CD8-positive, alpha-beta memory T cell (primary cell): ENCODE measurements at regions not wholly inside any gene's neighbourhood (a gene's known extent, or its start where the extent isn't known, plus 50 kb on each side); places are given as distances from the start of the nearest gene placed in this dataset.

Experiments used
- CTCF ChIA-PET: fragments of 350-600 bp; sonication (Branson Sonifier 250); formaldehyde crosslinking; loops from one replicate; lab custom pipeline; 2021; ENCODE audit warnings: antibody characterized with exemption; lab: Charles Lee
- POLR2A ChIA-PET: fragments of 350-600 bp; sonication (Branson Sonifier 250); formaldehyde crosslinking; loops from one replicate; lab custom pipeline; 2021; ENCODE audit warnings: antibody characterized with exemption; lab: Charles Lee
- DNase-seq, 5 donors: peaks; one replicate each; pipeline versions ENCODE4 v3.0.0 to v3.0.0-alpha.2; 2020 to 2022; ENCODE audit warnings: mixed read lengths in 1 of 5
- H3K27ac ChIP-seq: one replicate; pipeline ENCODE4 v1.7.0; 2013; ENCODE audit warnings: low read depth, mild to moderate bottlenecking, low read length, moderate library complexity
- H3K27me3 ChIP-seq: 2 replicates; pipeline ENCODE4 v1.7.0; 2013; ENCODE audit warnings: low read length, mild to moderate bottlenecking; ENCODE audit not compliant: insufficient read depth, poor library complexity, severe bottlenecking
- H3K36me3 ChIP-seq: 2 replicates; pipeline ENCODE4 v1.7.0; 2013; ENCODE audit warnings: mild to moderate bottlenecking, low read length, moderate library complexity; ENCODE audit not compliant: insufficient read depth
- H3K4me1 ChIP-seq: 2 replicates; pipeline ENCODE4 v1.7.0; 2013; ENCODE audit warnings: mild to moderate bottlenecking, low read length, moderate library complexity; ENCODE audit not compliant: insufficient read depth
- H3K4me3 ChIP-seq: 2 replicates; pipeline ENCODE4 v1.7.0; 2013; ENCODE audit warnings: mild to moderate bottlenecking, low read length
- H3K9me3 ChIP-seq: 2 replicates; pipeline ENCODE4 v1.7.0; 2013; ENCODE audit warnings: mild to moderate bottlenecking, low read length
- H3K27ac Mint-ChIP-seq, 8 donors: one replicate each; pipeline ENCODE4 v1.8.0; 2020 to 2021; ENCODE audit warnings: mixed read lengths in 8 of 8, mild to moderate bottlenecking in 6 of 8, inconsistent platforms in 3 of 8, moderate library complexity in 3 of 8
- H3K27me3 Mint-ChIP-seq, 2 donors: one replicate each; pipeline ENCODE4 v1.8.0; 2020 to 2021; ENCODE audit warnings: mixed read lengths in 2 of 2, mild to moderate bottlenecking in 1 of 2, moderate library complexity in 1 of 2
- H3K36me3 Mint-ChIP-seq, 3 donors: one replicate each; pipeline ENCODE4 v1.8.0; 2020 to 2021; ENCODE audit warnings: mixed read lengths in 3 of 3, inconsistent platforms in 1 of 3, mild to moderate bottlenecking in 1 of 3
- H3K4me1 Mint-ChIP-seq, 3 donors: one replicate each; pipeline ENCODE4 v1.8.0; 2020 to 2021; ENCODE audit warnings: mixed read lengths in 3 of 3, inconsistent platforms in 1 of 3, mild to moderate bottlenecking in 1 of 3
- H3K4me3 Mint-ChIP-seq, 7 donors: one replicate each; pipeline ENCODE4 v1.8.0; 2020 to 2021; ENCODE audit warnings: mixed read lengths in 7 of 7, mild to moderate bottlenecking in 6 of 7, moderate library complexity in 4 of 7, inconsistent platforms in 2 of 7
- H3K9me3 Mint-ChIP-seq, 5 donors: one replicate each; pipeline ENCODE4 v1.8.0; 2020 to 2022; ENCODE audit warnings: mixed read lengths in 5 of 5, mild to moderate bottlenecking in 3 of 5, moderate library complexity in 2 of 5, inconsistent platforms in 1 of 5

DNA sequence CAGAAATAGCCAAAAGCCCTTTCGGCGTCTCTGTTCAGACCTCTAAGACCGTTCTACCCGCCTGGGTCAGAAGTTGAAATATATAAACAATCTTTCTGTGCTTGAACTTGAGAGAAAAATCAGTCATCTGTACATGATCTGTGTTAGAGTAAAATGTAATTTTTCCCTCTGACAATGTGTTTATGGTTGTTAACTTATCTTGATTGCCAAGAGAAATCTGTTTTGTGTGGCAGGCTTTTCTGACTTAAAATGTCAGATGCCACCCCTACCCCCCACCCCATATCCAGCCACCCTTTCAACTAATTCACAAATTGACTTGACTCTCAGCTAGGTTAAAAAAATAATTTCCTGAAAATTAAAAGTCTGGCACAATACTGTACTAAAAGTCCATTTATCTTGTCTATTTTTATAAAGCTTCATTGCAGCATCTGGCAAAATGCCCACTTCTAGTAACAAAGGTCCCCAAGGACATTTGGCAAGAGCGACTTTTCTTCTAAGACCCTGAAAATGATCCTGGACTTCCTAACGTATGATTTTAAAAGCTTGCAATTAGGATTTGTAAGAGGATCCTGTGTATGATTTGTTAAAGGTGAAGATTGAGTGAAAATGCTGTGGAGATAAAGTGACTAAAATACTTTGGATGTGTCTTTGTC is 304.2 kb downstream of the EPHA4 start:
- Mint-ChIP-seq H3K9me3 (no peaks in the 10 kb centered on the region), H3K27ac (no peak overlapping the region), H3K4me1 (no peaks in the 10 kb centered on the region), H3K27me3 (peaks cover 0 to 37% of the 10 kb centered on the region in 2 donors), H3K36me3 (no peaks in the 10 kb centered on the region), H3K4me3 (no peak overlapping the region)
- Histone ChIP-seq H3K27me3 (no peaks in the 10 kb centered on the region), H3K9me3 (no peaks in the 10 kb centered on the region), H3K36me3 (no peaks in the 10 kb centered on the region), H3K27ac (no peak overlapping the region), H3K4me1 (no peaks in the 10 kb centered on the region), H3K4me3 (no peak overlapping the region)
- DNase-seq: no peak
- POLR2A ChIA-PET: no interaction called here
- CTCF ChIA-PET: no interaction called here

DNA sequence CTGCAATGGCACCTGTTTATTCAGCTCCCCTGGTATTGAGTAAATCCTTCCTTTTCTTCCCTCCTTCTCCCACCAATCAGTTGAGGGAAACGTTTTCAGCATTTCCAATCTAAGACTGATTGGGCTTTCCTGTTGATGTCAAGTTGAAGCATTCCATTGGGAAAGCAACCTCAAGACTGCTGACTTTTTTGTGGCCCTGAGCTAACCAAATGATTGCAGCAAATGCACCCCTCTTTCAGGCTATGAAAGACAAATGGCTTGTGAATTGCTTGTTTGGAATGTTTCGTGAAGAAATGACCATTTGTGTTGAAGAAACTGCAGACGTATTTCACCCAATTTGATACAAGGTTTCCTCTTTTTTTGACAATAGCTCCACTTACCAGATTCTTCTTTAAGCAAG is 303.5 kb downstream of the EPHA4 start:
- Histone ChIP-seq H3K27ac (no peak overlapping the region), H3K9me3 (no peaks in the 10 kb centered on the region), H3K36me3 (no peaks in the 10 kb centered on the region), H3K27me3 (no peaks in the 10 kb centered on the region), H3K4me1 (no peaks in the 10 kb centered on the region), H3K4me3 (no peak overlapping the region)
- CTCF ChIA-PET: no interaction called here
- POLR2A ChIA-PET: no interaction called here
- H3K4me3 Mint-ChIP-seq: no peak overlapping the region
- no peaks in the 10 kb centered on the region for H3K4me1 Mint-ChIP-seq
- peaks cover 0 to 40% of the 10 kb centered on the region in 2 donors for H3K27me3 Mint-ChIP-seq
- H3K36me3 Mint-ChIP-seq: no peaks in the 10 kb centered on the region
- no peaks in the 10 kb centered on the region for H3K9me3 Mint-ChIP-seq
- DNase-seq: no peak
- H3K27ac Mint-ChIP-seq: peak overlapping the region in 1 of 8 donors; percentile 19

DNA sequence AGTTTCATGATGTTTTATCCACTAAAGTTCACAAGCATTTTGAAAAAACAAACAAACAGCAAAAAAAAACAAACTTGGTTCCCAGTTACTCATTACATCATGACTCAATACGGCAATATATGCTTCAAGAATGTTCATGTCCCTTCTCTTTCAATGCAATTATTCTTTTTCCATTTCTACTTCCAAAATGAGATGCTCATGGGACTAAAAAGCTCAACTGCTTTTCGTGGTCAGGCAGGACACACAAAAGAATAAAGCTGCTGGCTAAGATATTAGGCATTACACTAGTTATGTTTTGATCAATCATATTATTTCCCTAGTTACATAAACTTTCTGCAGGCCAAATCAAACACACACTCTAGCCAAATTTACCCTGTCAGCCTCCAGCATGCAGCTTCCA is 301.3 kb downstream of the EPHA4 start:
- CTCF ChIA-PET: no interaction called here
- POLR2A ChIA-PET: no interaction called here

DNA sequence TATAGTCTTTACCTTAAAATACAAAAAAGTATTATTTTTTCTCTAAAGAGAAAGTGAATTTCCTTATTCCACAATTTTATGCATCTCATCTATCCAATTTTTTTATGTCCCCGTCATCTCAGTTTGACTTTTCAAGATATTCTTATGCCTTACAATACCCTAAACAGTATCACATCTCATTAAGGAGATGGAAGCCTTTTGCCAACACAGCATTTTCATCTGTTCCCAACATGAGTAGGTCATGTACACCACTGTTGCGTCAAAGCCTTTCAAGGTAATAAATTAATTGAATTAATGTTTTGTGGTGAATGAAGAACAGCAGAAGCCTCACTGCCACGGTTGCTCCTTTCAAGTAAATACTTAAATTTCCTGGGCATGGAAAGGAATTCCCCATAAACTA is 299.4 kb downstream of the EPHA4 start:
- POLR2A ChIA-PET: no interaction called here
- H3K27ac Mint-ChIP-seq: no peak overlapping the region
- H3K27me3 ChIP-seq: no peaks in the 10 kb centered on the region
- H3K4me1 ChIP-seq: no peaks in the 10 kb centered on the region
- no peak overlapping the region for H3K4me3 Mint-ChIP-seq
- H3K27me3 Mint-ChIP-seq: peaks cover 2 to 41% of the 10 kb centered on the region in 2 donors
- no peak overlapping the region for H3K27ac ChIP-seq
- no peak overlapping the region for H3K4me3 ChIP-seq
- H3K9me3 Mint-ChIP-seq: no peaks in the 10 kb centered on the region
- H3K36me3 Mint-ChIP-seq: no peaks in the 10 kb centered on the region
- H3K9me3 ChIP-seq: no peaks in the 10 kb centered on the region
- CTCF ChIA-PET: no interaction called here
- no peaks in the 10 kb centered on the region for H3K36me3 ChIP-seq
- no peaks in the 10 kb centered on the region for H3K4me1 Mint-ChIP-seq
- no peak for DNase-seq

More for the DNA sequence above, 301.3 kb downstream of the EPHA4 start:
- Histone ChIP-seq H3K4me1 (no peaks in the 10 kb centered on the region), H3K27me3 (no peaks in the 10 kb centered on the region), H3K4me3 (no peak overlapping the region), H3K27ac (no peak overlapping the region), H3K36me3 (no peaks in the 10 kb centered on the region), H3K9me3 (no peaks in the 10 kb centered on the region)
- H3K27me3 Mint-ChIP-seq: peaks cover 2 to 38% of the 10 kb centered on the region in 2 donors
- H3K9me3 Mint-ChIP-seq: no peaks in the 10 kb centered on the region
- no peak for DNase-seq
- no peaks in the 10 kb centered on the region for H3K4me1 Mint-ChIP-seq
- no peak overlapping the region for H3K27ac Mint-ChIP-seq
- H3K36me3 Mint-ChIP-seq: no peaks in the 10 kb centered on the region
- no peak overlapping the region for H3K4me3 Mint-ChIP-seq

DNA sequence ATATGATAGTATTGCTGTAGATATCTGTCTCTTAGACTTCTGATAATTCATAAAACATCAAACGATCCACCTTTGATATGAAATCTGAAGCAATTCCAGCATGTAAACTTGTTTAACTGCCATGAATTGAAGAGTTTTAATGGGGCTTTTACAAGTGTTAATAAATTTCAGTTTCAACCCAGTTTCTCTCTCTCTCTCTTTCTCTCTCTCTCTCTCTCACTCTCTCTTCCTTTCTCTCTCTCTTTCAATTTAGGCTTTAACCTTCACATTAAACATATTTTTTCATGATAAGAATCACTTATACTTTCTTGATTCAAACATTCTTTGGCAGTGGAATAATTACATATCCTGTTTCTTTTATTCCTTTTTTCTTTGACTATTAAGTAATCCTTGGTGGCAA is 296.1 kb downstream of the EPHA4 start:
- no peak overlapping the region for H3K4me3 ChIP-seq
- Mint-ChIP-seq H3K4me1 (no peaks in the 10 kb centered on the region), H3K36me3 (no peaks in the 10 kb centered on the region), H3K27ac (no peak overlapping the region), H3K9me3 (no peaks in the 10 kb centered on the region), H3K27me3 (peaks cover 2 to 23% of the 10 kb centered on the region in 2 donors), H3K4me3 (no peak overlapping the region)
- CTCF ChIA-PET: no interaction called here
- no peaks in the 10 kb centered on the region for H3K4me1 ChIP-seq
- H3K9me3 ChIP-seq: no peaks in the 10 kb centered on the region
- no peaks in the 10 kb centered on the region for H3K36me3 ChIP-seq
- H3K27me3 ChIP-seq: no peaks in the 10 kb centered on the region
- POLR2A ChIA-PET: no interaction called here
- DNase-seq: no peak
- H3K27ac ChIP-seq: no peak overlapping the region

DNA sequence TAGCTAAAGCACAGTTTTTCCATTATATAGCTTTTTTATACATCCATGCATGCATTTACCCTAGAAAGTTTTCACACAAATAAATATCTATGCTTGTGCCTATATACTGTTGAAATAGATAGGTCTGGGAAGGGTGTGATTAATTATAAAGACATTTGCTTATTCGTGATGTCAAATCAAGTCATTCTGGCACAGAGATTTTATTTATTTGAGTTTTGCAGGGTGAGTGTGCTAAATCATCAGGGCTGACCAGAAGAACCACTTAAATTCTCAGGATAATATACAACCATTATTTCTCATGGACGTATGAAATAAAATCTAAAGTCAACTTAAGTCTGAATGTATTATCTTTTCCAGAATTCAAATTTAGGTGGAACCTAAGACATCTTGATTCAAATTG is 295.5 kb downstream of the EPHA4 start:
- Histone ChIP-seq H3K4me3 (no peak overlapping the region), H3K9me3 (no peaks in the 10 kb centered on the region), H3K4me1 (no peaks in the 10 kb centered on the region), H3K27me3 (no peaks in the 10 kb centered on the region), H3K27ac (no peak overlapping the region), H3K36me3 (no peaks in the 10 kb centered on the region)
- no peak overlapping the region for H3K27ac Mint-ChIP-seq
- H3K4me1 Mint-ChIP-seq: no peaks in the 10 kb centered on the region
- DNase-seq: no peak
- peaks cover 2 to 18% of the 10 kb centered on the region in 2 donors for H3K27me3 Mint-ChIP-seq
- H3K36me3 Mint-ChIP-seq: no peaks in the 10 kb centered on the region
- H3K9me3 Mint-ChIP-seq: no peaks in the 10 kb centered on the region
- CTCF ChIA-PET: no interaction called here
- POLR2A ChIA-PET: no interaction called here
- H3K4me3 Mint-ChIP-seq: no peak overlapping the region

DNA sequence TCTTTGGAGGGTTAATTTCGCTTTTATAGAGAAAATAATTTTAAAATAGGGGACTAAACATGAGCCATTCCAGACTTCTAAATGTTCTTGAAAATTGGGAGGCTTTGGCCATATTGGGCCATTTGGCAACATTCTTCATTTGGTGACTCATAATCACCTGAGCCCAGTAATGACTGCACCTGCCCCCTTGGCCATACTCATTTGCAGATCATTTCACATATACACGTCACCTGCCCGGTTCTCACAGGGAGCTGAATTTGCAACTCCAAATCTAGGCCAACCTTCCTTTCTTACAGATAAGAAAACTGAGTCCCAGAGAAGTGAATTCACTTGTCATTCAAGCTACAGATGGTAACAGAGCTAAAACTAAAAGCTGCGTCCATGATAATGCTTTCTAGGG is 289.7 kb downstream of the EPHA4 start:
- no peaks in the 10 kb centered on the region for H3K9me3 ChIP-seq
- Mint-ChIP-seq H3K36me3 (no peaks in the 10 kb centered on the region), H3K4me1 (no peaks in the 10 kb centered on the region), H3K27me3 (peaks cover 1 to 25% of the 10 kb centered on the region in 2 donors), H3K4me3 (no peak overlapping the region), H3K9me3 (no peaks in the 10 kb centered on the region), H3K27ac (no peak overlapping the region)
- no peaks in the 10 kb centered on the region for H3K4me1 ChIP-seq
- no peak overlapping the region for H3K27ac ChIP-seq
- H3K27me3 ChIP-seq: no peaks in the 10 kb centered on the region
- no peak for DNase-seq
- CTCF ChIA-PET: no interaction called here
- POLR2A ChIA-PET: no interaction called here
- no peaks in the 10 kb centered on the region for H3K36me3 ChIP-seq
- no peak overlapping the region for H3K4me3 ChIP-seq

DNA sequence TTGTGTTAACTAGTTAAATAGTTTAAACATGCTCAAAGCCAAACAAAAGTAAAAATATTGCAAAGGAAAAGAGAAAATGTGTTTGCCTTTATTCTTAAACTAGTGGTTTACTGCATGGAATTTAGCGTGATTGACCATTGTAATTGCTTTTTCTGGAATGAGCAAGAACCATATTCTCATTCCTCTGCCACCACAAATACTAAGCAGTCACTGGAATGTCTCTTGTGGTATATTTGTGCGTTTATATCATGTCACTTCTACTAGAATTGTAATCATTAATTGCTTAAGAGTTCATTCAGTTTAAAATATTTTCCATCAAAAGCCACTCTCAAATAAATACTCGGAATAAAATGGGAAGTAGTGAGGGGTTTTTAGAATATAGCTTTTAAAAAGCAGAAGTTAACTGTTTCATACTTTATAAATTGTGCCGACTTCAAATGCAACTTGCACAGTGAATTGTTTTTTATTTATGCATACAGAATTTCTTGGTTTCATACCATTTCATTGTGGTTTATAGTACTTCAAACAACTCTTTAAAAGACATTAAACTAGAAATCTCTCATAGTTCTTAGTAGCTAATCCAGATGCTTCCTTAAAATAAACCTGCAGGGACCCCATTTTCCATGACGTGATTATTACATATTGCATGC is 288.1 kb downstream of the EPHA4 start:
- H3K9me3 Mint-ChIP-seq: no peaks in the 10 kb centered on the region
- ChIA-PET POLR2A (no interaction called here), CTCF (no interaction called here)
- H3K9me3 ChIP-seq: no peaks in the 10 kb centered on the region
- no peak overlapping the region for H3K27ac Mint-ChIP-seq
- H3K27me3 Mint-ChIP-seq: peaks cover 1 to 25% of the 10 kb centered on the region in 2 donors
- DNase-seq: no peak
- H3K4me3 Mint-ChIP-seq: no peak overlapping the region
- H3K4me3 ChIP-seq: no peak overlapping the region
- H3K36me3 Mint-ChIP-seq: no peaks in the 10 kb centered on the region
- no peaks in the 10 kb centered on the region for H3K4me1 ChIP-seq
- H3K36me3 ChIP-seq: no peaks in the 10 kb centered on the region
- H3K4me1 Mint-ChIP-seq: no peaks in the 10 kb centered on the region
- H3K27ac ChIP-seq: no peak overlapping the region
- no peaks in the 10 kb centered on the region for H3K27me3 ChIP-seq
